HK-2 (cell line): ENCODE measurements at regions not wholly inside any gene's neighbourhood (a gene's known extent, or its start where the extent isn't known, plus 50 kb on each side); places are given as distances from the start of the nearest gene placed in this dataset.
A peak's percentile ranks its signal among the peaks of the same experiment; 100 is the strongest.

Experiments
- DNase-seq: peaks from one replicate; pipeline ENCODE4 v3.0.0-alpha.2; 2018; ENCODE audit not compliant: unreplicated experiment

DNA sequence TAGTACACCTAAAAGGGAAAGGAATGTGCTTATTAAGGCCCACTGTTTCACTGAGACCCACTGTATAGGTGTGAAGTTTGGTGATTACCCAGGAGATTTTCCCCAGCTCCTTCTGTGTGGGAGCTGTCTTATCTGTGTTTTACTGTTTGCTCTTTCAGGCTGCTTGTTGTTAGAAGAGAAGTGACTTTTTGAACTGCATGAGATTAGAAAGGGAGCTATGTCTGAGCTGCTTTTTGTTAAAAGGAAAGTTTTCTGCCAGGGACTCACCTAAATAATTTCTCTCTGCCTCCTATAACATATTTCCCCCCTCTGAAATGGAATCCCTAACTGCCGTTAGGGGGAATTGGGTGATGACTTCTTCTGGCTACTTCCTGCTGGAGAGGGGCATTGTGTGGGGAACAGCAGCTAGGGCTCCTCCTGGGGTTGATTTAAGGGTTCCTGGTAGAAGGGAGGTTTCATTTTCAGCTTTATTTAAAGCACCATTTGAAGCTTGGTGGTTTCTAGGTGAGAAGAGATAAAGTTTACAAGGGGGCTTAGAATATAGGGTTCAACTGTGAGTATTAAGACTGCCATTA lies 77.1 kb upstream of the ATP11B start:
- DNase-seq, result no peak

DNA sequence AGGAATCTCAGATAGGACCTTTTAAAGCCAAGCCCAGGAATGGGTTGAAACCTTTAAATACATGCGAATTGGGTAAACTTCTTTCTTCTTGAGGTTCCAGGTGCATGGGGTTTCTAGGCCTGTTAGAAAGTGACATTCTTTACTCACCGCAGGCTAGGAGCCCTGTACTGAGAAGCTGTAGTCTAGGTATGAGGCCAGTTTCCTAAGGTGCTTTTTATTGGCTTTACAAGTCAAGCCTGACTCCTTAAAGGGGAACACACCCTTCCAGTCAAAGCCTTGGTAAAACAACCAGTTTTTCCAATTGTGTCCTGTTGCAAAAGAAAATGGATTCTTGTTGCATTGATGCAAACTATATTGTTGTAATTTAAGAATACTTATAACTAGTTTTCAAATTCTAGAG lies 76.1 kb upstream of the ATP11B start:
- DNase-seq, result no peak

DNA sequence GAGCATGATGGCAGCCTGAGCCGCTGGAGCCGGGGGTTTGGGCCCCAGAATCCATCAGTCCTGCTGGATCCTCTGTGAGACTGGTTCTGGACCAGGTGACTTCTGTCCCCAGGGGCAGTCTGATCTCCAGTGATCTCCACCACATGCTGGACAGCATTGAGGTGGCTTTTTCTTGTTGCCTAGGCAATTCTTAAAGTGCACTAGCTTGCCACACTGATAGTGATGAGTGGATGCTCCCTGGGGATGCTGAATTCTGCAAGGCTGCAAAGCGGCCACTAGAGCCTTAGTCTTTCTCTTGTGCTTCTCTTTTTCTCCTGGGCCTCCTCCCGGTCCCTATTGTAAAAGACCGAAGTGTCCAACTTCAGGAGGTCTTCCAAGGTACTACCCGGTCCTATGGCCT lies 70.4 kb upstream of the ATP11B start:
- no peak for DNase-seq

GRCh38 chr3:182723596-182723995 lies 69.7 kb upstream of the ATP11B start:
- DNase-seq, result no peak

DNA sequence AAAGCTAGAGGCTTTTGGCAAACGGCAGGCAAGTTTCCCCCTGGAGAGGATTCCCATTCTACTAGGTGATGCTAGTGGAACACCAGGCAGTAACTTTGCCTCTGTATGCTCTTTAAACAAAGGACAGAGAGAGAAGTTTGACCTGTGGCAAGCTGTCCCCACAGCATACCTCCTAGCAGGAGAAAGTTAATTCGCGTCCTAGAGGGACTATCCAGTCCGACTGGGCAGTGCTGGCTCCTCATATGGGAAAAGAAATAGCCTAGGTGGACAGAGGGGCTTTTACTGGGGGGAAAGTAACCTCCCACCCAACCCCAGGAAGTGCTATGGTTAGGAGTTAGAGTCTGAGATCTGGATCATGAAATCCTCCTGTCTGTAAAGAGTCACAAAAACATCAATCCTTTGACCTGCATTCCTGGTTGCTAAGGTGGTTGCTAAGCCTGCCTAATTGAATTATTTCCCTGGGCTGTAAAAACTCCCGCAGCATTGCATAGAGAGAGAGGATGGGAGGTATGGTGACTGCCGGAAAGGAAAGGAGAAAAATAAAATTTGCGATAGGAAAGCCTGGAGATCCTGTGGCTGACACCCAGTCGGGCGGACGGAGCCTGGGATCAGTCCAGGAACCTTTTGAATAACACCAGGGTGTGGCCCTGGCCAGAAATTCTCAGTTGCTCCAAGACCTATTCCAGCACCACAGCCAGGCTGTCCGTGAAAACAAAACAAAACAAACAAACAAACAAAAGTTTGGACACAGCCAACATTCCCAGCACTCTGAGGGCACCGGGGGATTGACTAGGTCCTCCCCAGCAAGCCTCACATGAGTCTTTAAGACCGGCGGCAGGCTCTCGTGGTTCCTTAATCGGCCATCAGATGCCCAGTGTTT lies 67.7 kb upstream of the ATP11B start:
- no peak for DNase-seq

GRCh38 chr3:182726258-182727142 lies 66.8 kb upstream of the ATP11B start:
- no peak for DNase-seq

- no peak for DNase-seq
Measured at GRCh38 chr3:182728238-182728637, 65.1 kb upstream of the ATP11B start.

DNA sequence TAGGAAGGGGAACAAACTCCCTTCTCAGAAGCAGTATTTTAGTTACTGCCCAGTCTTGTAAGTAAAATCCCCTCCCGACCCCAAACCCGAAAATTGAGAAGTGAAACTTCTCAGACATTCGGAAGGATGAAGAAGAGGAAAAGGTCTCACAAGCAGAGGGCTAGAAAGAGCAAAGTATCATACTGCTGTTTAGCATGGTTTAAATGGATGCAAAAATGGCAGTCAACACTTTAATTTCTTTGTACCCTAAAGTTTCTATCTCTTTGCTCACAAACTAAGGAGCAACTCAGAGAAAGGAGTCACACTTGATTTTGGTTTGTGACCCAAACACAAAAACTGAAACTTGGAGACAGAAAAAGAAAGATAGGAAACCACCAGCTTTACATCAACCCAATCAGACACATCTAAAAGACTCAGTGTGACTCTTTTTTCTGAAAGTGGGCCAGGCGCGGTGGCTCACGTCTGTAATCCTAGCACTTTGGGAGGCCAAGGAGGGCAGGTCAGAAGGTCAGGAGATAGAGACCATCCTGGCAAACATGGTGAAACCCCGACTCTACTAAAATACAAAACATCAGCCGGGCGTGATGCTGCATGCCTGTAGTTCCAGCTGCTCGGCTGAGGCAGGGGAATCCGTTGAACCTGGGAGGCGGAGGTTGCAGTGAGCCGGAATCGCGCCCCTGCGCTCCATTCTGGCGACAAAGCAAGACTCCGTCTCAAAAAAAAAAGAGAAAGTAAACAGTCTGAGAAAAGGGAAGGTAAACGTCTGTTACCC lies 63.2 kb upstream of the ATP11B start:
- no peak for DNase-seq

DNA sequence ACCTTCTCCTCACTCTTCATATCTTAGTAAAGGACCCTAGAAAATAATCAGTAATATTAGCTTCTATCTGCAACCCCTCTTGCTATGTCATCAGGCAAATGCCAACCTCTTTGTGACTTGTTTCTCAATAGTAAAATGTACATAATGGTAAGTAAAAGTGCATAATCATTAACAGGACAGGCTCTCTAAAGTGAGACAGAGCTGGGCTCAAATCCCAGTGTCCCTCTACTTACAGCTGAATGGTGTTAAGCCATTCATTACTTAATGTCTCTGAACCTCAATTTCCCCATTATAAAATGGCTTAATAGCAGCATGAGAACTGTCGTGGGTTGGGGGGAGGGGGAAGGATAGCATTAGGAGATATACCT lies 62.6 kb upstream of the ATP11B start:
- DNase-seq, result no peak

DNA sequence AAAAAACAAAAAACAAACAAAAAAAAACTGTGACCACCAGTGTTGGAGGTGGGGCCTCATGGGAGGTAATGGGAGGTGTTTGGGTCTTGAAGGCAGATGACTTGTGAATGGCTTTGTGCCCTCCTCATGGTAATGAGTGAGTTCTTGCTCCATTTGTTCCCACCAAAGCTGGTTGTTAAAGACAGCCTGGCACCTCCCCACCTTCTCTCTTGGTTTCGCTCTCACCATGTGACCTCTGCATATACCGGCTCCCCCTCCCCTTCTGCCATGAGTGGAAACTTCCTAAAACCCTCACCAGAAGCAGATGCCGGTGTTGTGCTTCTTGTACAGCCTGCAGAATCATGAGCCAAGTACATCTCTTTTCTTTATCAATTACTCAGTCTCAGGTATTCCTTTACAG lies 61.5 kb upstream of the ATP11B start:
- DNase-seq, result no peak

DNA sequence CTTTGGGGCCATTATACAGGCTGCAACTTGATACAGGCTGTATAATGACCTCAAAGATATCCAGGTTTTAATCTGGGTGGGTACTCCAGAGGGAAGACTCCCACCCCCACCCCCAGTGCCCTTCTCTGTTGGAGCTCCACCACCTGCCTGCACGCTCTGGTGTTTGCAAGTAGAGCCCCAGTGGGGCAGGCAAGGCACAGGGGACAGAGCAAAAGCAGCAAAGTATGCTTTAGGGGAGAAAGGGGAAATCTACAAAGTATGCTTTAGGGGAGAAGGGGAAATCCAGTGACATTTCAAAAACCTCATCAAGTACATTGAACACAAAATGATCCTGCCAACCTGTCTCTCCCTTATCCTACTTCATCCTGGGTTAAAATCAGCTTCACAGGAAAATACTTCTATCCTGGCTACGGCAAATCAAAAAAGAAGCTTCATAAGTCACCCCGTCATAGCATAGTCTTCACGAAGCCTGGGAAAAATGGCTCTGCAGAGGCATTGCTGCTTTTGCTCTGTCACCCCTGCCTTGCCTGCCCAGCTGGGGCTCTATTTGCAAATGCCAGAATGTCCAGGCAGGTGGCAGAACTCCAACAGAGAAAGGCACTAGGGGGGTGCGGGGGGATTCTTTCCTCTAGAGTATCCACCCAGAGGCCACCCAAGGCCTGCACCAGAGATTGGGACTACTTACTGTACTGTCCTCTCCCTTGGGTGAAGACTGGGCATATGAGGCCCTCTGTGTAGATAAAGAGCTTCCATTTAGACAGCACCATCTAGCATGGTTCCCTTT lies 60.9 kb upstream of the ATP11B start:
- DNase-seq, result no peak

GRCh38 chr3:182735672-182736071 lies 57.6 kb upstream of the ATP11B start:
- DNase-seq, result no peak

DNA sequence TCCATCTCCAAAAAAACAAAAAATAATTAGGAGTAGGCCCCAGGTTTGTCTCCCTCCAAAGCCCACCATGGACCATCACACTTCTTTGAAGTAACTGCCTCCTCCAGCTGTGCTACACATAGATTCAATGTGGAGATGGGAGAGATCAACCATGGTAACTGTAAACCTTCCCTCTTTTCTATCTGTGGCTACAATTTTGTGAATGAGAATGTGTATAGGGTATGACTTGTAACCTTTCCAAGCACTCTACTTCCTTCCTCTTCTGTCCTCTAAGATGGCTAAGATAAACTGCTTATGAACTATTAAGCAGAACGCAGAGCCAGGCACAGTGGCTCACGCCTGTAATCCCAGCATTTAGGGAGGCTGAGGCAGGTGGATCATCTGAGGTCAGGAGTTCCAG lies 55.5 kb upstream of the ATP11B start:
- DNase-seq, result no peak

DNA sequence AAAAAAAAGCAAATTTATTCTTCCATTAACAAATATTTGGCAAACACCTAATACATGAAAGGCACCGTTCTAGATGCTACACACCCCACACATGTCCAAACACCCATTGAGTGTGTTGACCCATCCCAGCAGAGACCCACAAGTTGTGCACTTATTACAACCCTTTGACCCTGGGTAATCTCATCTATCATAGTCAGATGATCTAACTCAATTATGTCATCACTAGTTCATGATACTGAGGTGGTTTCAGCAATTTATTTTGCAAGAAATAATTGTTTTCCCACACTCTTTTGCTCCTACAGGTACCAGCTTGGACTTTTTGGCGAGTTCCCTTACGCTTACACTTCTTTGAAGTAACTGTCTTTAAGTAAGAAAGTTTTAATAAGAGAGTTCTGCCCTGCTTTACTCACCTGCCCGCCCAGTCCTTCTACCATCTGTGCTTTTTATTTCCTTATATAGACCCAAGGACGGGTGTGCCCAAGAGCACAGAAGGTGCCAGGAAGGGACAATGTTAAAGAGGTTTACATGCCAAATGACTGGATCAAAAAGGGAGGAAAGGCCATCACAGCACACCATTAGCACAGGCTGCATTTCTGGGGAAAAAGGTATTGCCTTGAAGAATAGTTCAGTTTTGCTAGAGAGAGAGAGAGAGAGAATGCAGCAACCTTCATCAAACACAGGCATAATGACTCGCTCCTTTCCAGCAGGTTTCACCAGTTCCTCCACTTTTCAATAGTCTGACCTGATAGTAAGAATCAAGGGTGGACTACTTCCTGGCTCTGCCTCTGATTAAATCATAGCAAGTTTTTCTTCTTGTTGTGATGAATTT lies 54.5 kb upstream of the ATP11B start:
- no peak for DNase-seq

GRCh38 chr3:182739619-182740018 lies 53.7 kb upstream of the ATP11B start:
- DNase-seq, result no peak

DNA sequence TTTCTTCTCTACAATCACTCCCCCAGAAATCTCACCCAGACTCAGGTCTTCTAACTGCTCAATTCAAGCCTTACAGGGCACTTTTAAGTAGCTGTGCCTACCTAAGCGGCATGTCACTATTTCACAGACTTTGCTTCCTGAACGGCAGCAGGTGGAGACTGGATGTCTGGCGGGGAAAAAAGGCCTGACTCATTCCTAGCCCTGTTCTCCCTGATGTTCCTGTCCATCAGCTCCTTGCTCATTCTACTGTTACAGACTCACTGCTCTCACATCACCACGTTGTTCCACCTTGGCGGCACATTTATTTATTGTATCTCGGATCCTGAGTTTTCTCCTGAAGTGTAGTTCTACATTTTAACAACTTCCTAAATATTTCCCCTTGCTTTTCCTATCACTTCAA lies 52.6 kb upstream of the ATP11B start:
- DNase-seq, result peak; percentile 41

DNA sequence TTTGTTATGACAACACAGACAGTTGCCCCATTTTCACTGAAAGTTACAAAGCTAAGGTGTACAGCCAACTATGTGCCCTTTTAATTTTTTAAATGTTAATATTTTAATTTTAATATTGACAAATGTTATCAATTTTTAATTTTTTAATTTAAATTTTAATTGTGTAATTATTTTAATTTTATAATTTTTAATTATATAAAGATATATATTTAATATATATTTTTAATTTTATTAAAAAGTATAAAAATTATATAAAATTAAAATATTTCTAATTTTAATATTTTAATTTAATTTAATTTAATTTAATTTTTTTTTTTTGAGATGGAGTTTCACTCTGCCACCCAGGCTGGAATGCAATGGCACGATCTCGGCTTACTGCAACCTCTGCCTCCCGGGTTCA lies 52.1 kb upstream of the ATP11B start:
- no peak for DNase-seq
